ENCODE measurements at regions not wholly inside any gene's neighbourhood (a gene's known extent, or its start where the extent isn't known, plus 50 kb on each side); places are given as distances from the start of the nearest gene placed in this dataset.

DNA sequence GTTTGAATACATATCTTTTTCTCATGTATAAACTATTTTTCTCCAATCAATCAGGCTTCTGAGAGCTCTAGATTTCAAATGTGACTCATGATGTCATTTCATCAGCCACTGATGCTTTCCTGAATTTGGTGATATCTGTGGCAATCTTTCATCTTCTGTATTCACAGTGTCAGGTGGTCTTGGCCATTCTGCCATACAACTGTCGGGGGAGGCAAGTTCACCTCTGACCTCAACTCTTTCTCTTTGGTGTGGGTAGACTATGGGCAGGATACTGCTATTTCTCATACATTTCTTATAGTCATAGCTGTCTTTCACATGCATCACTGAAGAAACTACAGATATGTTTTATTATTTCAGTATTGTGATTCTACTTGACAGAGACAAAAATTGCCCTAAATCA, 414.1 kb upstream of the MEF2C start:
- Histone ChIP-seq H3K27ac (no peak overlapping the region), H3K4me1 (ENCODE audit: control insufficient read depth in 1 of 2, insufficient read depth in 1 of 2, low read depth in 1 of 2, low read length in 1 of 2) (peaks cover 38 to 48% of the 10 kb centered on the region in 2 experiments)

DNA sequence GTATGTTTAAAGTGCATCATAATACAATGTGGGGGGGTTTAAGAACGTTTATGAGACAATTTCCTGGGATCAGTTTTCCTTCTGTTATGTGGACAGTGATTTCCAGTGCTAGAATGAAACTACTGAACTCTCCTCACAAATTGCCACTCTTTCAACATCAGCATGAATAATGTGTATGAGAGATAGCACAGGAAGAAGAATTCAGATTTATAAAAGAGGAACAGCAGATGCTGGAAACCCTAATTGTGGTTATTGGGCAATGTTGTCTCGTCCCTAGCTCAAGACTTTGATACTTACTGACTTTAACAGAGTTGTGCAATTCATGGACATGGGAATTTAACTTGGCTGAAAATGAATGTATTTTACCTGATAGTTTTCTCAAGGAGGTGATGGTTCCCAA, 410.8 kb upstream of the MEF2C start:
- H3K36me3 ChIP-seq, result no peaks in the 10 kb centered on the region
- no peaks in the 10 kb centered on the region for H3K9me3 ChIP-seq
- peaks cover 21 to 31% of the 10 kb centered on the region in 2 experiments for H3K4me1 ChIP-seq (ENCODE audit: control insufficient read depth in 1 of 2, insufficient read depth in 1 of 2, low read depth in 1 of 2, low read length in 1 of 2)
- H3K4me3 ChIP-seq (ENCODE audit: low read depth in 1 of 2, low read length in 1 of 2), result peak overlapping the region; percentile 27 to 28
- H3K27ac ChIP-seq, result peak overlapping the region; percentile 86
- TF ChIP-seq, protein P1, sequence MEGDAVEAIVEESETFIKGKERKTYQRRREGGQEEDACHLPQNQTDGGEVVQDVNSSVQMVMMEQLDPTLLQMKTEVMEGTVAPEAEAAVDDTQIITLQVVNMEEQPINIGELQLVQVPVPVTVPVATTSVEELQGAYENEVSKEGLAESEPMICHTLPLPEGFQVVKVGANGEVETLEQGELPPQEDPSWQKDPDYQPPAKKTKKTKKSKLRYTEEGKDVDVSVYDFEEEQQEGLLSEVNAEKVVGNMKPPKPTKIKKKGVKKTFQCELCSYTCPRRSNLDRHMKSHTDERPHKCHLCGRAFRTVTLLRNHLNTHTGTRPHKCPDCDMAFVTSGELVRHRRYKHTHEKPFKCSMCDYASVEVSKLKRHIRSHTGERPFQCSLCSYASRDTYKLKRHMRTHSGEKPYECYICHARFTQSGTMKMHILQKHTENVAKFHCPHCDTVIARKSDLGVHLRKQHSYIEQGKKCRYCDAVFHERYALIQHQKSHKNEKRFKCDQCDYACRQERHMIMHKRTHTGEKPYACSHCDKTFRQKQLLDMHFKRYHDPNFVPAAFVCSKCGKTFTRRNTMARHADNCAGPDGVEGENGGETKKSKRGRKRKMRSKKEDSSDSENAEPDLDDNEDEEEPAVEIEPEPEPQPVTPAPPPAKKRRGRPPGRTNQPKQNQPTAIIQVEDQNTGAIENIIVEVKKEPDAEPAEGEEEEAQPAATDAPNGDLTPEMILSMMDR (IDR thresholded peaks at IDR 0.05), result no peak
- no peaks in the 10 kb centered on the region for H3K27me3 ChIP-seq

More for the DNA sequence above, 414.1 kb upstream of the MEF2C start:
- Histone ChIP-seq H3K36me3 (no peaks in the 10 kb centered on the region), H3K9me3 (no peaks in the 10 kb centered on the region), H3K27me3 (no peaks in the 10 kb centered on the region), H3K4me3 (ENCODE audit: low read depth in 1 of 2, low read length in 1 of 2) (no peak overlapping the region)
- TF ChIP-seq, protein P1 (IDR thresholded peaks at IDR 0.05), result no peak

GRCh38 chr5:89292487-89292886, 409.5 kb upstream of the MEF2C start:
- TF ChIP-seq, protein P1 (IDR thresholded peaks at IDR 0.05), result no peak
- Histone ChIP-seq H3K4me3 (ENCODE audit: low read depth in 1 of 2, low read length in 1 of 2) (no peak overlapping the region), H3K27me3 (no peaks in the 10 kb centered on the region), H3K9me3 (no peaks in the 10 kb centered on the region), H3K36me3 (no peaks in the 10 kb centered on the region), H3K4me1 (ENCODE audit: control insufficient read depth in 1 of 2, insufficient read depth in 1 of 2, low read depth in 1 of 2, low read length in 1 of 2) (peaks cover 21 to 31% of the 10 kb centered on the region in 2 experiments), H3K27ac (peak overlapping the region; percentile 86)

DNA sequence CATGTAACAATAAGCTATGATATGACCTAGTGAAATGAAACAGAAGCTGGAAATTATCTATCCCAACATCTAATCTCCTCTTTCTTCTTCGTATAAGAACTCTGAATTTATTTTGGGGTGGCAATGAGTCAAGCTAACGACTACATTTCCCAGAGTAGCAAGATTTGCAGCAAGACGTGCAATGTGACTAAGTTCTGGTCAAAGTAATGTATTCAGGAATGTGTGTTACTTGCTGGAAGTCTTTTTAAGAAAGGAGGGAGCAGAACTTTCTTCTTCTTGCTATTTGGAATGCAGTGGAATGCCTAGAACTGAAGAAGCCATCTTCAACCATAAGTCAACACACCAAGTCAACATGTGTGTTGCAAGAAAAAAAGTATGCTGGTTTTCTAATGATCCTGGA, 406.6 kb upstream of the MEF2C start:
- Histone ChIP-seq H3K27ac (no peak overlapping the region), H3K4me1 (ENCODE audit: control insufficient read depth in 1 of 2, insufficient read depth in 1 of 2, low read depth in 1 of 2, low read length in 1 of 2) (peaks cover 21 to 30% of the 10 kb centered on the region in 2 experiments), H3K9me3 (no peaks in the 10 kb centered on the region), H3K4me3 (ENCODE audit: low read depth in 1 of 2, low read length in 1 of 2) (no peak overlapping the region), H3K36me3 (no peaks in the 10 kb centered on the region), H3K27me3 (no peaks in the 10 kb centered on the region)
- TF ChIP-seq, protein P1 (IDR thresholded peaks at IDR 0.05), result no peak

- Histone ChIP-seq H3K4me1 (ENCODE audit: control insufficient read depth in 1 of 2, insufficient read depth in 1 of 2, low read depth in 1 of 2, low read length in 1 of 2) (peaks cover 6 to 13% of the 10 kb centered on the region in 2 experiments), H3K4me3 (ENCODE audit: low read depth in 1 of 2, low read length in 1 of 2) (no peak overlapping the region), H3K36me3 (no peaks in the 10 kb centered on the region), H3K27ac (no peak overlapping the region), H3K9me3 (no peaks in the 10 kb centered on the region), H3K27me3 (no peaks in the 10 kb centered on the region)
- TF ChIP-seq, protein P1 (IDR thresholded peaks at IDR 0.05), result no peak
These were observed 405.0 kb upstream of the MEF2C start for GRCh38 chr5:89287964-89288363.

DNA sequence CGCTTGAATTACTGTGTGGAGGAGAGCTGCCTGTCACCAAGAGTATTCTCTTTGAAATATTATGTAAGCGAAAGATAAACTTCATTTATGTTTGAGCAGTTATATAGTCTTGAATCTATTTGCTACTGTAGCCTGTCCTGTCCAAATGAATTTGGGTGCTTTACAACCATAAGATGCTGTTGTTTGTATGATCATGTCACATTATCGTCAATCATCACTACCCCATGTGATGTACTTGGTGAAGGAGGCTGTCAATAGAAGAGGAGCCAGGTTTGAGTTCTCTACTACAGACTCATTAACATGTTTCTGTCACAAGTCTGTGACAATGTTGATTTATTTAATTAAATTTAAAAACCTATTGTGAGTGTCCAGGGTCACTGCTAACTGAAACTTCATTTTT, 403.3 kb upstream of the MEF2C start:
- TF ChIP-seq, protein P1 (IDR thresholded peaks at IDR 0.05), result no peak
- no peaks in the 10 kb centered on the region for H3K27me3 ChIP-seq
- H3K27ac ChIP-seq, result no peak overlapping the region
- H3K9me3 ChIP-seq, result no peaks in the 10 kb centered on the region
- peaks cover 4 to 6% of the 10 kb centered on the region in 2 experiments for H3K4me1 ChIP-seq (ENCODE audit: control insufficient read depth in 1 of 2, insufficient read depth in 1 of 2, low read depth in 1 of 2, low read length in 1 of 2)
- no peak overlapping the region for H3K4me3 ChIP-seq (ENCODE audit: low read depth in 1 of 2, low read length in 1 of 2)
- H3K36me3 ChIP-seq, result no peaks in the 10 kb centered on the region

All from neutrophil (primary cell).